ENCODE measurements at regions not wholly inside any gene's neighbourhood (a gene's known extent, or its start where the extent isn't known, plus 50 kb on each side); places are given as distances from the start of the nearest gene placed in this dataset.

GRCh38 chr5:3659907-3660306 lies 64.3 kb downstream of the IRX1 start:
- TF ChIP-seq CTCF (IDR thresholded peaks at IDR 0.05) (no peak), ZFX (IDR thresholded peaks at IDR 0.05; ENCODE audit: borderline replicate concordance) (no peak)

Measured in 22Rv1 (cell line).